ENCODE measurements at regions not wholly inside any gene's neighbourhood (a gene's known extent, or its start where the extent isn't known, plus 50 kb on each side); places are given as distances from the start of the nearest gene placed in this dataset.

DNA sequence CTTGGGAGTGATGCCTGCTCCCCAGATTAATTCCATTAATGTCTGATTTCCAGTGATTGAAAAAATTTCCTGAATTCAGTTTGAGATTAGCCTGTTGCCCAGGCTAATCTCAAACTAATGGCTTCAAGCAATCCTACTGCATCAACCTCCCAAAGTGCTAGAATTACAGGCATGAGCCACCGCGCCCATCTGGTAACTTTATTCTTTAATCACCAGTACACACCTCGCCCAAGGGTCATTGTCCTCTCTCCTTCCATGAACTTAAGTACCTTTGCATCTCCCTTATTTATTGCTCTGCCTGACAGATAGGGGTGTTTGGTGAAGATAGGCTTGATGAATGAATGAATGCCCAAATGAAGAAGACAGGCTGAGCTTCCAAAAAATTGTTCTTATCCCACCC, 366.5 kb downstream of the SIPA1L2 start:
- TF ChIP-seq POLR2AphosphoS5 (IDR thresholded peaks at IDR 0.05) (no peak), CTCF (IDR thresholded peaks at IDR 0.05; ENCODE audit: poor library complexity, severe bottlenecking) (no peak)
